HG03280 (cell line): ENCODE measurements at regions not wholly inside any gene's neighbourhood (a gene's known extent, or its start where the extent isn't known, plus 50 kb on each side); places are given as distances from the start of the nearest gene placed in this dataset.

Experiments
- ATAC-seq: cut with Tn5 transposase; IDR thresholded peaks from one replicate; pipeline ENCODE4 v1.9.1; 2021; ENCODE audit warnings: mild to moderate bottlenecking, moderate library complexity; ENCODE audit not compliant: unreplicated experiment

DNA sequence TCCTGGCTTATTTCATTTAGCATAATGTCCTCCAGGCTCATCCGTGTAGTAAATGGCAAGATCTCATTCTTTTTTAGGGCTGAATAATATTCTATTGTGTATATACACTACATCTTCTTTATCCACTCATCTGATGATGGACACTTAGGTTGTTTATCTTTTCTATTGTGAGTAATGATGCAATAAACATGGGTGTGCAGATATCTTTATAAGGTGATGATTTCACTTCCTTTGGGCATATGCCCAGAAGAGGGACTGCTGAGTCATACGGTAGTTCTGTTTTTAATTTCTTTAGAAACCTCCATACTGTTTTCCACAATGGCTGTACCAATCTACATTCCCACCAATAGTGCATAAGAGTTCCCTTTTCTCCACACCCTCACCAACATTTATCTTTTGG lies 317.6 kb upstream of the CNKSR2 start:
- no peak for ATAC-seq

DNA sequence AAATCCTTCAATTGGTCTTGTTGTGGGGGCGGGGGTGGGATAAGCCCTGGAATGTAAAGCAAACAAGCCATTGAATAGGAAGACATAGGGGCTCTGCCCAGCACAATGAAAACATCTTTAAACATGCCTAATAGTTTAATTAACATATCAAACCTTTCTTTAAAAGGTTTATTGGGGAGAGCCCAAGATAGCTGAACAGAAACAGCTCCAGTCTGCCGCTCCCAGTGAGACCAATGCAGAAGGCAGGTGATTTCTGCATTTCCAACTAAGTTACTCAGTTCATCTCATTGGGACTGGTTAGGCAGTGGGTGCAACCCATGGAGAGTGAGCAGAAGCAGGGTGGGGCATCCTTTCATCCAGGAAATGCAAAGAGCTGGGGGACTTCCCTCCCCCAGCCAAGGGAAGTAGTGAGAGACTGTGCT lies 327.2 kb upstream of the CNKSR2 start:
- ATAC-seq, result no peak

DNA sequence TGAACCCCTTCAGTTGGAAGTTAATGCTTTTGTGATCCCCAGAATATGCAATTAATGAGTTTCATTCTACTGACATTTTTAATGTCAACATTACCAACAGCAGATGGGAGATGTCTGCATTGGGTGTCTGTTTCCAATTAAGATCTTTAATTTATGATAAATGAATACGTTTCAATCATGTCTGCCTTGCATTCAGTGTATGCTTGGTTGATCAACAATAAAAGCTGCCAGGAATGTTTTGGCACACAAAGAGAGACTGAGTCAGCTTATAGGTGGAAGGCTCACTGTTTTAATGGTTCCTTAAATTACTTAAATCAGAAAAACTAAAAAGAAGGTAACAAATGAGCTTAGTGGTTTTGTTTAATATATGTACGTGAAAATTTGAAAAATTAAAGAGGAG lies 359.9 kb upstream of the CNKSR2 start:
- ATAC-seq, result no peak

DNA sequence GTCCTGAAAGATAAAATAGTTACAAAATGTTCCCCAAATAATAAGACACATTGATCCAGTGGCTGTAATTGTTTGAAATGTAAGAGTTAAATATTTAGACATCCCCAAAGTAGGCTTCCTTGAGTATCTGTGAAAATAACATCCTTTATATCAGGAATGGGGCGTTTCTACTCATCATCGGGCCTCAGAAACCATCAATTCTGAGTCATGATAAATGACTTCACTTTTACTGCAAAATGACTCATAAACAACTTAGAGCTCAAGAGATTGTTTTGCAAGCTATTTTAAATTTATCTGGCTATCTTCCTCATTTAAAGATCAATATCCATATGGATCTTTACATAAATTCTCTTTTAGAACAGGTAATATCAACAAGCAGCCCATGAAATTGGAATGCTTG lies 369.4 kb upstream of the CNKSR2 start:
- ATAC-seq, result no peak

DNA sequence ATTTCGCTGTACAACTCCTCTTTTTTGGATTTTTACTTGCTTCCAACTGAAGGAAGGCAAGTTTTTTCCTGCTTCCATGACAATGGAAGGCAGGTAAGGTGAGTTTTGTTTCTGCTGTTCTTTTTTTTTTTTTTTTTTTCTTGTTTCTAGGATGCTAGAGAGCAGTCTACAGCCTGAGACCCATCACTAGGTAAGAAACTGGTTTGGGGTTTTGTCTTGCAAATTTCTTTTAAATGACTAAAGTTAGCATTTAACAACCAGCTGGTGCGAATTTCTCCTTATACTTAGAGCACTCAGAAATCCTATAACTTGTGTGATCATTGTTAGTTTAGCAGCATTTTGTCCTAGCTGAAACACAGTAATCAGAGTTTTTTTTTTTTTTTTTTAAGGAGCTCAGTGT lies 378.4 kb upstream of the CNKSR2 start:
- ATAC-seq, result no peak

DNA sequence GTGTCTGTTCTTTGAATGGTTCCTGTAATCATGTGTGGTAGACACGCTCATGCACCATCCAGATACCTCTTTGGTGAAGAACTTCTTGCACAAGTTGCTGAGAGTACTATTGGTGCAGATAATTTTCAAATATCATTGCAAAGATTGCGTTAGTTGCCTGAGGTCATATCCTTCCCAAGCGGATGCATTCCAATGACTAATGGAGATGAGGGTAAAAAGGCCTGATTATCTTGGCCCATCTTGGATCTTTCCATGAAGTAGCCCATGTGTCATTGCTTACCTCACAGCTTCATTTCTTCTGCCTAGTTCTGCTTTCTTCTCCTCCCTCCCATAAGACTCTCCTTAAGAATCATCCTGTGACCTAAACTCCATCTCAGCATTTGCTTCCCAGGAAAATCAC lies 384.9 kb upstream of the CNKSR2 start:
- ATAC-seq, result no peak

DNA sequence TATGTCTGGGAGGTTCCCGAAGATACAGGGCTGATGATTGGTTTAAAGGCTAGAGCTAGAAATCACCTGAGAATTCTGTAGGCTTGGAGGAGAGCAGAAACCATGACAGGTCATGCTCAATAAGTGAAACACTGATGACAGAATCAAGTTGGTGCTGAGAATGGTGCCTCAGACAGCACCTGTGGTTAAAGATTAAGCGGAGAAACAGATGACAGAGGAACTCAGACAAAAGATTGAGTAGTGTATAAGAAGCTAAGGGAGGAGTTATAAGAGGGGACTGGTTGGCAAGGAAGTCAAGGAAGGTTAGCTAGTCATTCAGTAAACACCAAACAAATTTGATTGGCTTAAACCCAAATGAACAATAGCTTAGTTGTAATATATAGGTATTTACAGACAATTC lies 385.4 kb upstream of the CNKSR2 start:
- no peak for ATAC-seq

DNA sequence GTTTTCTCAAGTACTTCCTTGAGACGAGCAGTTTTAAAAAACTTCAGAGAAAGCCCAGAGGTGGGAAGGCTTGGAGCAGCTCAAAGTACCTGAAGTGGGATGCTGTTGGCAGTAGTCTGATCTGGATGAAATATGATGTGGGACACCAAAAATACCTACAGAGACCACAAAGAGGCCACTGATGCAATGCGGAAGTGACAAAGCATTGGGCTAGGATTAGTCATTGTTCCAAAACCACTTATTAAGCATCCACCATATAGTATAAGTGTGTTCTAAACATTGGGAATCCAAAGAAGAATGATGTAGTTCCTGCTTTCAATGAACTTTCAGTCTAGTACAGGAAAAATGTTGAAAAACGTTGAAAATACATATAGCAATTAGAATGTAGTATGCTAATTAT lies 386.1 kb upstream of the CNKSR2 start:
- ATAC-seq, result no peak

DNA sequence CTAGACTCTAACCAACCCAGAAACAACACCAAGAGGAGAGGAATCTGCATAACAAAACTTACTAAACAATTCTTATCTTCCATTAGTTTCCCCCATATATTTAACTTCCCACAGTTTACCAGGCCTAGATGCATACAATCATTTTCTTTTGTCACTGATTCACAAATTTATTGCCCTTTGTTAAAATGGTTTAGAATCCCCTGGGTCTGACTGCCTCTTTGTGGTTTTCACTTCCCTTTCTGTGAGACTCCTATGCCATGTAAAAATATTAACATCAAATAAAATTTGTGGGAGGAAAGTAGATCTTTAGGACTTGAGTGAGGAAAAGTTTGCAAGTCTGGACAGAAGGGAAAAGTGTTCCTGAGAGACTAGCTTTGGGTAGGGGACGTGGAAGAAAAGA lies 393.8 kb upstream of the CNKSR2 start:
- ATAC-seq, result no peak

DNA sequence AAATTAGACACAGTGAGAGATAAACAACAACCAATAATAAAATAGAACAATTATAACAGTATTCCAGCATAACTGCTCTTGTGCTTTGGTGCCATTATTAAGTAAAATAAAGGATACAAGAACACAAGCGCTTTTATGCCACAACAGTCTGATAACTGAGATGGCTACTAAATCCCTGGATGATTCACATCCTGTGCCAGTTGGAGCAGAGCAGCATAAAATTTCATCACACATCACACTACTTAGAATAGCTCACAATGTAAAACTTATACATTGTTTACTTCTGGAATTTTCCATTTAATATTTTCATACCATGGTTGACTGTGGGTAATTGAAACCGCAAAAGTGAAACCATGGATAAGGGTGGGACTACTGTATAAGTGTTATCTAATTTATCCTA lies 399.9 kb upstream of the CNKSR2 start:
- no peak for ATAC-seq

DNA sequence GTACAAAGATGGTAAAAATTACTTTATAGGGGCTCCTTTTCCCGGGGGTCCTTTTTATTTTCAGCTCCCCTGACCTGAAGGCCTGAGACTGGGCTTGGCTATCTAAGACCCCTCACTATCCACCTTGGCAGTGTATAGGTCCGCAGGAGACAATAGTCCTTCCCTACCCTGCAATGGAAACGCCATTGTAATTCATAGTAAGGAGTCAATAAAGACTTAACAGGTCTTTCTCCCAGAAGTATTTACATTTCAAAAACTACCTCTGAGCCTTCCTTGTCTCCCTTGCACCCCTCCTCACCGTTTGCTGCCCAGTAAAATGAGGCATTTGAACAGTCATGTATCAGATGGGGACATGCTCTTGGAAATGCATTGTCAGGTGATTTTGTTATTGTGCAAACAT lies 401.2 kb upstream of the CNKSR2 start:
- ATAC-seq, result no peak

DNA sequence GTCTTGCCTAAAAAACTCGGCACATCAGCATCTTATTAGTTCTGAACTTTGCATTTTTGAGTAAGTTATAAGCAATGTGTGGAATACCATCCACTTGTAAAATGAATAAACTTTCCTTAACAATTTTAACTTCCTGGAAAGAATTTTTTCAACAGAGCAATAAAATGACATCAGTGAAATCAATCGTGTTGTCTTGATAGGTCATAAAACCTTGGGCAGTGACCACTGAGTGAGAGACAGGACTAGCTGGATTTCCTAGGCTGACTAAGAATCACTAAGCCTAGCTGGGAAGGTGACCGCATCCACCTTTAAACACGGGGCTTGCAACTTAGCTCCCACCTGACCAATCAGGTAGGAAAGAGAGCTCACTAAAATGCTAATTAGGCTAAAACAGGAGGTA lies 403.0 kb upstream of the CNKSR2 start:
- ATAC-seq, result no peak

DNA sequence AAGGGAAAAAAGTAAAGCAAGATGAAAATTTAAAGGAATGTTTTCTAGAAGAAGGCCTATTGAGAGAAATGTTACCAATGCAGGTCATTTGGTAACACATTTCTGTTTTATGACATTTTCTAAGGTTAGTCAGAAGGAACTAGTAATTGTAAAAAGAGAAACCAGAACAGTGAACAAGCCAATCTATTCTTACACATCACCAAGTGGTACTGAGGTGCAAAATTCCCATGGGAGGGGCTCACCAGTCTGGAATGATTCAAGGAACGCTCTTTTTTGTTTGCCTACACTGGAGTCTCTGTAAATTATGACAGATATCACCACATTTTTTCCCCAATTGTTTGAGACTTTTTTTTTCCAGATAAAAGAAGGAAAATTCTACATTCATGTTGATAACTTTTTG lies 404.7 kb upstream of the CNKSR2 start:
- no peak for ATAC-seq

DNA sequence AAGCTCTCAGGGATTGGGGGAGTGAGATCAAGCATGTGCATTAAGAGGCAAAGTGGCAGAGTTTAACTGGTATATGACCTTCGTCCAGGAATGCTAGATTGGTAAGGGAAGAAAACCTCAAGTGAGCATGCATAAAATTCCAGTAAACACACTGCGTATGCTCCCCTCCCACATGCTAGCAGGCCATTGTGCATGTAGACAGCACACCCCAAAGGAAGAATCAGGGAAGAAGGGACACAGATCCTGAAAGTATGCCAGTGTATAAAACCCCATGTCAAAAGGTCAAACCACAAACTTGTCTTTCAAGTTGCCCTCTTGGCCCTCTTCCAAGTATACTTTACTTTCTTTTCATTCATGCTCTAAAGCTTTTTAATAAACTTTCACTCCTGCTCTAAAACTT lies 405.2 kb upstream of the CNKSR2 start:
- ATAC-seq, result no peak

DNA sequence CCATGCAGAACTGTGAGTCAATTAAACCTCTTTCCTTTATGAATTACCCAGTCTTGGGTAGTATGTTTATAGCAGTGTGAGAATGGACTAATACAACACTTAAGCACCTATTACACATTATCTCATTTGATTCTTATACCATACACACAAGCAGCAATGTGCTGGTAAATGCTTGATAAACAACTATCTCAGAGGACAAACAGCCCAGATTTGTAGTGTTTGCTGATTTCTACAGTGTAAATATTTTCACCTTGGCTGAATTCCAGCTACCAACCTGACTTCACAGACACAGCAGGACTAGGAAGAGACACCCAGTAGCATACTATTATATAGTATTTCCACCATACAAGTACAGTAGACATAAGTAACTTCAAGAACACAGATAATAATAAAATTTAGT lies 406.5 kb upstream of the CNKSR2 start:
- ATAC-seq, result no peak

DNA sequence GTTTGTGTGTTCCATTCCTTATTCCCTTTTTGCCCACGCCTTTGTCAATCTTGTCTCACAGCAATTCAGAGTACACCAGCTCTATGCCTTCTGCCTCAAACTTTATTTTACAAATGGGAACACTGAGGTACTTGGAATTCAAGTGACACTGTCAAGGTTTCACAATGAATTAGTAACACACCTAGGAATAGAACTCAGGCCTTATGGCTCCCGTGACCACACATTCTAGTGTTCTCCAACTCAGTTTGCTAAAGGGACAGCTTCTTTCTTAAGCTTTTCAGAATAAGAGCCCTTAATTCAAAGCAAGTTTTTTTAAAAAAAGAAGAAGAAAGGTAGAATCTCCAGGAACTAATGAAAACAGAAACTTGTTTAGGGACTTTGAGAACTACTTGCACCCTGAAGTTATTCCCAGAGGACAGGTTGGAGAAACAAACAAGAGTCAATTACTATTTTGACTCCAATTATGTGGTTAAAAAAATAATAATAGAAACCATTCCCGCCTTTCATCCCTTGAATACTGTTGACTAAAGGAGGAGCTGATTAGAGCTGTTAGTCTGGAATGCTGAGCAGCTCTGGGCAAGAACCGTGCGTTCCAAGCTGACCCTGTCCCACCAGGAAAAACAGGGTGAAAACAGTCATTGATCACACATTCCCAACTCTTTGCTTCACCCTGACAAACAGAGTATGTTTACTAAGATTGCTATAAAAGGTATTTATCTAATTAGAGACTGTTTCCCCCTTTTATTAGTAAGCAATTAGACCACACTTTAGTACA lies 408.8 kb upstream of the CNKSR2 start:
- ATAC-seq, result no peak

DNA sequence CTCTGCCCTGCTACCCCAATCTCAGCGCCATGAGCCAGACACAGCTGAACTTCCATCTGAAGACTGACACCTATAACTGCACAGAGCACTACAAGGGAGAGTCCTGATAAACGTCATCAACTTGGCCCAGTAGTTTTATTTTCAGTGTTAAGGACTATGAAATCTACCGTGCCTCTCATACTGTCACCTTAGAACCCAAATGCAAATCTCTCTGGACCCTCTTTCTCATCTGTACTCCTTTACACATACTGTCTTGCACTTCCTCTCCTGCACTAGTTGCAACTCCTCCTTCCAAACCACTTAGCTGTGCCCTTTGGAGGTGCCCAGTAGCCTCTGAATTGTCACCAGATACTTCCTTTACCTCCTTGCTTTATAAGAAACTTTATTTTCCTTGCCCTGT lies 420.2 kb upstream of the CNKSR2 start:
- no peak for ATAC-seq

DNA sequence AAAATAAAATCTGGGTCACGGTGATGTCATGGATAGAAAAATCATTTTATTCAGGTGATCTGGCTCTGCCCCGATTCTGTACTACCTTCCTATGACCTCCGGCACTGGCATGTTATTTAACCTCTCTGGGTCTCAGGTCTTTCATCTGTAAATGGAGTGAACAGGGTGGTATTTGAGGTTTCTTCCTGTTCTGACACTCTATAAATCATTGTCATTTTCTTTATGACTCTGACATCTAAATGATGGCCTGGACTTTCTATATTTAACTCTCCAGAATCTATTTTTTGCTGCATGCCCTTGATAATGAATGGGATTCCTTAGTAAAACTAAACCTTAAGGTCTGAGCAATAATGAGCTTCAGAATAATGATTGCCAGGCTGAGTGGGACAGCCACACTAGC lies 422.0 kb upstream of the CNKSR2 start:
- no peak for ATAC-seq

DNA sequence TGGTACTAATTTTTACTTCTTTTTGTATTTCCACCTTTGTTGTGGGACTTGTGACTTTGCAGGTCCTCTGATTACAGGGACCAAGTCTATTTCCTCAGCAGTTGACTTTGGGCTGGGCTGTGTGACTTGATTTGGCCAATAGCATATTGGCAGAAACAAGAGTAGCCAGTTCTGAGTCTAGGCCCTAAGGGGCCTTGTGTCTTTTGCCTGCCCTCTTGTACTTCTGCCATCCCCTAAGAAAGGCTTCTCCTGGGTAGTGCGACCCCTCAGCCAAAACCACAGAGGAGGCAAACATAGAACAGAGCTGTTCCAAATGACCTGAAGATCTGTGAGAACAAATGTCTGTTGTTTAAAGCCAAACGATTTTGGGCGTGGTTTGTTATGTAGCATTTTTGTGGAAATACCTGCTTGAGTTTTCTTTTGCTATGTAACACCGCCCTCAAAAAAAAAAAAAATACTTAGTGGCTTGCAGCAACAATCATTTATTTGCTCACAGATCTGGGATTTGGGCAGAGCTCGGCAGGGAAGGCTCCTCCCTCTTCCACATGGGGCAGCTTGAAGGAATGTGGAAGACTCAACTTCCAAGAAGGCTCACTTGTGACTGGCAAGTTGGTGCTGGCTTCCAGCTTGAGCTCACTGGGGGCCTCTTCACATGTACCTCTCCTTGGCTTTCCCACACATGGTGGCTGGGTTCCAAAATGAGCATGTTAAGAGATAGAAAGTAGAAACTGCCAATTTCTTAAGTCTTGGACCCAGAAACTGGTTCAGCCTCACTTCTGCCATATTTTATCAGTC lies 423.0 kb upstream of the CNKSR2 start:
- no peak for ATAC-seq

DNA sequence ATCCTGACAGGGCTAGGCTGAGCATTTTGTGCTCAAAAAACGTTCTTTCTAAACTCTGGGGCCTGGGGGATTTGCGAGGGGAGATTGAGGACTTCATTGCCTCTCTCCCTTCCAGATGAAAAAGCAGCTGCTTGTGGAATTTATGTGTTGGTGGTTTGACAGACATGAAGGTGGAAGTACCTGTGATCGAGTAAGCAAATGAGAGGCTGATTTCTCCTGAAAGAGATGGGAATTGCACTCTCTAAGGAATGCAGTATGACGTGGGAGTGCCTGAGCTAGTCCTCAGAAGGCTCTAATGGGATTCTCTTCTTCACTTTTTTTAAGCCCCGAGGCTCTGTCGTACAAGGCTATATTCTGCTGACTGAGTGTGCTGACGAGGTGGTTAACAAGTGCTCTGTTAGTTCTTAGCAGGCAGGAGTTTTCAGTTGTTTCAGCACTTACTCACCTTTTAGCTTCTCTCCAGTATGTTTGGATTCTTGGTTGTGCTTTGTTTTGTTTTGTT lies 426.8 kb upstream of the CNKSR2 start:
- ATAC-seq, result no peak

DNA sequence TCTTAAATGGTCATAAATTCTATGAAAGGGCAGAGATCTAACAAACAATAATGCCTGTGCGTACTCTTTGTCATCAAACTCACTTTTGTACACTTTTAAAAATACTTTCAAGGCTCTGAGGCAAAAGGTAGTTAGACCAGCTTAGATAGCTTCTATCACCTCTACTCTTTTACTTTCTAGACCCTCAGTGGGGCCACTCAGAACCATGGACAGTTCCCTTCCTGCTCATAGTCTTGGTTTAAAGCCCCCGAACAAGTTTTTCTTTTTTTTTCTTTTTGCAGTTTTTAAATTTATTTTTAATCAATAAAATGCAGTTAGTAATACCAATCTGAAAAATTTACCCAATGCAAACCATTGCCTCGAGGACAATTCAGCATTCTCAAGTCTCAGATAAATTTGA lies 460.5 kb upstream of the CNKSR2 start:
- no peak for ATAC-seq

DNA sequence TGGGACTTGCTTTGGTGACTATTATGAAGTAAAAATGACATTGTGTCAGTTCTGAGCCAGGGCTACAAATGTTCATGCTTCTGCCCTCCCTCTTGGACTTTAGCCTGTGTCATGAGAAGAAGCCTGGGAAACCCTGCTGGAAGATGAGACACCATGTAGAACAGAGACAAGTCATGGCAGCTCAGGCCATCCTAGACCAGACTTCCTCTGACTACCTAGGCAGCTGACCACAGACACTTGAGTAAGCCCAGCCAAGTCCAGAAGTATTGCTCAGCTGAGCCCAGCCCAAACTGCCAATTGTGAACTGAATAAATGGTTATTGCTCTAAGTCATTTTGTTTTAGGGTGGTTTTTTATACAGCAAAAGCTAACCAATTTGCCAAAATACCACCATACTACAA lies 467.6 kb upstream of the CNKSR2 start:
- ATAC-seq, result no peak
